ENCODE measurements at regions not wholly inside any gene's neighbourhood (a gene's known extent, or its start where the extent isn't known, plus 50 kb on each side); places are given as distances from the start of the nearest gene placed in this dataset.

DNA sequence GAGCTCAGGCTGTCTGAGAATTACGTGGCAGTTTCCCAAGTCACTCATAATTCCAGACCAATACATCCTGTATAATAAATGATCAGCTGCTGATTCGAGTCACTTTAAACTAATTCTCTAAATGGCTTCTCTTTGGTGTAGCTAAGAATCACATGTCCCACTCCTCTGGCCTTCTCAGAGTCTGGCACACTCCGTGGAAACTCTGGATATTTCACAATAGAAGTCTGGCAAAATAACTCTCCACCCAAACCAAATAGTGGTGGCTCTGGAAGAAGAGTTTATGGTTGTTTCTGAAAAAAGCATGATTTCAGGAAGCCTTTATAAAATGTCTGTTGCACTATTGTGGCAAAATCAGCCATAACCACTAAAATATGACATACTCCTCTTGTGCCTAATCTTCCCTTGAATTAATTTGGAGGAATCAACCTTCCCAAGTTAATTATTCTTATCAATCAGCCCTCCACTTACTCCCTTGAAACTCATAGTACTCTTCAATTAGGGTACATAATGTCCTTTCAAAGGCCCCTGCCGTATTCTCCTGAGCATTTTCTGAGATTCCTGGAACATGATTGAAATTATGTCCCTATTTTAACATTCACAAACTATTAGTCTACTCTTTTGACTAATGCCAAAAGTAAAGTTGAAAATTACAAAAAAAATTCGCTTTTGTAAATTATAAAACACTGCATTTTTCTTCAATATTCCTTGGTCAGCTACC, 991.6 kb downstream of the FAT4 start:
- no peaks in the 10 kb centered on the region for H3K9me3 ChIP-seq (ENCODE audit: severe bottlenecking)
- no peak for TF ChIP-seq CTCF (IDR thresholded peaks at IDR 0.05; ENCODE audit: low read depth, low read length)
- H3K4me3 ChIP-seq (ENCODE audit: low read depth, low read length): no peak overlapping the region
- no peaks in the 10 kb centered on the region for H3K27me3 ChIP-seq (ENCODE audit: insufficient read depth, low read depth, severe bottlenecking)
- H3K36me3 ChIP-seq: no peaks in the 10 kb centered on the region
- no peak overlapping the region for H3K27ac ChIP-seq
- DNase-seq: no peak

- TF ChIP-seq CTCF (IDR thresholded peaks at IDR 0.05; ENCODE audit: low read depth, low read length): no peak
- DNase-seq: peak; percentile 77
These were observed 1003.6 kb downstream of the FAT4 start for GRCh38 chr4:126318376-126318775.

GRCh38 chr4:126328914-126329313, 1014.2 kb downstream of the FAT4 start:
- H3K27ac ChIP-seq: no peak overlapping the region
- no peak overlapping the region for H3K4me3 ChIP-seq (ENCODE audit: low read depth, low read length)
- no peaks in the 10 kb centered on the region for H3K36me3 ChIP-seq
- no peaks in the 10 kb centered on the region for H3K9me3 ChIP-seq (ENCODE audit: severe bottlenecking)
- no peak for DNase-seq
- no peak for TF ChIP-seq CTCF (IDR thresholded peaks at IDR 0.05; ENCODE audit: low read depth, low read length)
- no peaks in the 10 kb centered on the region for H3K27me3 ChIP-seq (ENCODE audit: insufficient read depth, low read depth, severe bottlenecking)

More at GRCh38 chr4:126318376-126318775, 1003.6 kb downstream of the FAT4 start:
- H3K27me3 ChIP-seq (ENCODE audit: insufficient read depth, low read depth, severe bottlenecking): no peaks in the 10 kb centered on the region
- peak overlapping the region; percentile 72 for H3K27ac ChIP-seq
- H3K9me3 ChIP-seq (ENCODE audit: severe bottlenecking): no peaks in the 10 kb centered on the region
- H3K4me3 ChIP-seq (ENCODE audit: low read depth, low read length): no peak overlapping the region
- H3K36me3 ChIP-seq: no peaks in the 10 kb centered on the region

DNA sequence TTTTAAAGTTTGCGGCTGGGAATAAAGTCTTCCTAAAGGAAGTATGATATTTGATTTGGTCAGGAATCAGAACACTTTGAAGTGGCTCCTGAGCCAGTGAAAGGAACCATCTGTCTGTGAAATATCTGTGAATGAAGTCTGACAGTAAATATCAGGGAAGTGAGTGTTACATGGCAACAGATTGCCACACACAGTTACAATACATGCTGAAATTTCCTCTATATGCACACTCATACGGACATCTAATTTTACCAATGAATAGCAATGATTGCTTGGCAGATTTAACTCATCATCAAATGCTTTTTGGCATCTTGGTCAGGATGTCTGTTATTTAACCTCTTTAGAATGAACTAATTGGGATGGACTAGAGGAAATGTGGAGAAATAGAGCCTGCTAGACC, 1023.8 kb downstream of the FAT4 start:
- no peak for TF ChIP-seq CTCF (IDR thresholded peaks at IDR 0.05; ENCODE audit: low read depth, low read length)
- no peak for DNase-seq

DNA sequence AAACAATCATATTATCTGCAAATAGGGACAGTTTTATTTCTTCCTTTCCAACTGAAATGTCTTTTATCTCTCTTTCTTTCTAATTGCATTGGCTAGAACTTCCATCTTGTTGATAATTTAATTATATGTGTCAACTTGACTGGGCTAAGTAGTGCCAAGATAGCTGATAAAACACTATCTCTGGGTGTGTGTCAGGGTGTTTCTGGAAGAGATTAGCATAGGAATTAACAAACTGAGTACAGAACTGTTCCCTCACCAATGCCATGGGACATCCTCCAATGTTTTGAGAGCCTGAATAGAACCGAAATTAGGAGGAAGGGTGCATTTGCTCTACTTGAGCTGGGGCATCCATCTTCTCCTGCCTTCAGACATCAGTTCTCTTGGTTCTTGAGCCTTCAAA, 1027.2 kb downstream of the FAT4 start:
- no peak overlapping the region for H3K27ac ChIP-seq
- no peaks in the 10 kb centered on the region for H3K36me3 ChIP-seq
- DNase-seq: no peak
- H3K27me3 ChIP-seq (ENCODE audit: insufficient read depth, low read depth, severe bottlenecking): no peaks in the 10 kb centered on the region
- H3K9me3 ChIP-seq (ENCODE audit: severe bottlenecking): peaks cover 5% of the 10 kb centered on the region
- no peak overlapping the region for H3K4me3 ChIP-seq (ENCODE audit: low read depth, low read length)
- TF ChIP-seq CTCF (IDR thresholded peaks at IDR 0.05; ENCODE audit: low read depth, low read length): no peak

More for the DNA sequence above, 1023.8 kb downstream of the FAT4 start:
- Histone ChIP-seq H3K27ac (no peak overlapping the region), H3K36me3 (no peaks in the 10 kb centered on the region), H3K27me3 (ENCODE audit: insufficient read depth, low read depth, severe bottlenecking) (no peaks in the 10 kb centered on the region), H3K4me3 (ENCODE audit: low read depth, low read length) (no peak overlapping the region), H3K9me3 (ENCODE audit: severe bottlenecking) (peaks cover 5% of the 10 kb centered on the region)

DNA sequence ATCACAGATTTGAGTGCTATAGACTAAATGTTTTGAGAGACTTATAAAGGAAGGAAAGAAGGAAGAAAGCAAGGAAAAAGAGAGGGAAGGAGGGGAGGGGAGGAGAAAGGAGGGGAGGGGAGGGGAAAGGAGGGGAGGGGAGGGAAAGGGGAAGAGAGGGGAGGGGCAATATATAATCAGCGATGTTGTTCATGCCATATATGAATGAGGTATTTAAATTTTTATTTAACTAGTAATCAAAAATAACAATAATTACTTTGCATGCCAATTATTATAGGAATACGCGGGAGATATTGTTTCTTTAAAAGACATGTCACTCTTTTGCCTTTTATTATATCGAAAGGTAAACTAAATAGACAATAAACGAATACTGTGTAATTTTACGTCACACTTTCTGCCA, 1029.7 kb downstream of the FAT4 start:
- Histone ChIP-seq H3K9me3 (ENCODE audit: severe bottlenecking) (peaks cover 5% of the 10 kb centered on the region), H3K27me3 (ENCODE audit: insufficient read depth, low read depth, severe bottlenecking) (no peaks in the 10 kb centered on the region), H3K36me3 (no peaks in the 10 kb centered on the region), H3K27ac (no peak overlapping the region), H3K4me3 (ENCODE audit: low read depth, low read length) (no peak overlapping the region)
- no peak for DNase-seq
- TF ChIP-seq CTCF (IDR thresholded peaks at IDR 0.05; ENCODE audit: low read depth, low read length): no peak
